ENCODE measurements at regions not wholly inside any gene's neighbourhood (a gene's known extent, or its start where the extent isn't known, plus 50 kb on each side); places are given as distances from the start of the nearest gene placed in this dataset.

- TF ChIP-seq POLR2AphosphoS5 (IDR thresholded peaks at IDR 0.05; ENCODE audit: low read depth, low read length): no peak
- no peak for TF ChIP-seq SPI1 (IDR thresholded peaks at IDR 0.05; ENCODE audit: low read depth, low read length)
- no peak for TF ChIP-seq TAF1 (IDR thresholded peaks at IDR 0.05; ENCODE audit: low read depth, low read length)
- no peak for TF ChIP-seq POU2F2 (IDR thresholded peaks at IDR 0.05; ENCODE audit: low read depth, low read length)
- no peak for TF ChIP-seq POLR2A (IDR thresholded peaks at IDR 0.05; ENCODE audit: low read depth, low read length)
- TF ChIP-seq PAX5 (IDR thresholded peaks at IDR 0.05; ENCODE audit: insufficient read depth, low read length, severe bottlenecking): no peak
- no peak for DNase-seq (ENCODE audit: insufficient read length, low spot score)
- FAIRE-seq: no peak
Measured at GRCh38 chr10:107665459-107665858, 501.0 kb upstream of the SORCS1 start.

DNA sequence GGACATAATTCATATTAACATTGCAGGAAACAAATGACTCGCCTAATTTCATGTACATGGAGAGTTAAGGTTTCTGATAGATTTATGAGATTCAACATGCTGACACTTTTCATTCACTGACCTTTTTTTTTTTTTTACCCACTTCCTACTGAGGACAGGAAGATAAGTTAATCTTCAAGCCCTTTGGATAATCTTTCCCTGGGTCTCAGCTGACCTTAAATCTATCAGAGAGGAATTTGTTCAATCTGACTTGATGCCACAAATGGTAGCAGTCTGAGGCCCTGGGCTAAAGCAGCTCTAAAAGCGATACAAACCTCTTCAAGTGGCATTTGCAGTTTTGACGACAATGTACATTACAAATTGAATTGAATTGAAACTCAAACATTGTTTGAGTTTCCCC, 493.3 kb upstream of the SORCS1 start:
- FAIRE-seq (no peak), DNase-seq (ENCODE audit: insufficient read length, low spot score) (no peak)
- TF ChIP-seq TAF1 (IDR thresholded peaks at IDR 0.05; ENCODE audit: low read depth, low read length) (no peak), POLR2AphosphoS5 (IDR thresholded peaks at IDR 0.05; ENCODE audit: low read depth, low read length) (no peak), PAX5 (IDR thresholded peaks at IDR 0.05; ENCODE audit: insufficient read depth, low read length, severe bottlenecking) (no peak), SPI1 (IDR thresholded peaks at IDR 0.05; ENCODE audit: low read depth, low read length) (no peak), POU2F2 (IDR thresholded peaks at IDR 0.05; ENCODE audit: low read depth, low read length) (no peak), POLR2A (IDR thresholded peaks at IDR 0.05; ENCODE audit: low read depth, low read length) (no peak)

DNA sequence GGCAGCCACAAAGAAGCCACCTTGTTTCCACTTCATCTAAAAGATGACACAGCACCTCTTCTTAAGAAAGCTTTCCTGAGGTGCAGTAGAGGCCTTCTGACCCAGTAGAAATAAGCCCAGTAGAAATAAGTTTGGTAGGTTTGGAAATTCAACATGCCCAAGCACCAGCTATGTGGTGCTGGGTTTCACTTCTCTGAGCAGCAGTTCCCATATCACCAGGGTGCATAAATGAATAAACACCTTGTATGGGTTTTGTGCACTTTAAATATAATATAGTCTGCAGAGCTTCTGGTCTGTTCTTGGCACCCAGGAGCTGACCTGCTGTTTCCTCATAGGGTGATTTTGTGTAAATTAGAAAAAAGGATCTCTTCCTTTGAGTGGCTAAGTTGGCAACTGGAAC, 492.4 kb upstream of the SORCS1 start:
- FAIRE-seq: no peak
- TF ChIP-seq POLR2A (IDR thresholded peaks at IDR 0.05; ENCODE audit: low read depth, low read length) (no peak), PAX5 (IDR thresholded peaks at IDR 0.05; ENCODE audit: insufficient read depth, low read length, severe bottlenecking) (no peak), POLR2AphosphoS5 (IDR thresholded peaks at IDR 0.05; ENCODE audit: low read depth, low read length) (no peak), SPI1 (IDR thresholded peaks at IDR 0.05; ENCODE audit: low read depth, low read length) (peak; percentile 60), POU2F2 (IDR thresholded peaks at IDR 0.05; ENCODE audit: low read depth, low read length) (no peak)

DNA sequence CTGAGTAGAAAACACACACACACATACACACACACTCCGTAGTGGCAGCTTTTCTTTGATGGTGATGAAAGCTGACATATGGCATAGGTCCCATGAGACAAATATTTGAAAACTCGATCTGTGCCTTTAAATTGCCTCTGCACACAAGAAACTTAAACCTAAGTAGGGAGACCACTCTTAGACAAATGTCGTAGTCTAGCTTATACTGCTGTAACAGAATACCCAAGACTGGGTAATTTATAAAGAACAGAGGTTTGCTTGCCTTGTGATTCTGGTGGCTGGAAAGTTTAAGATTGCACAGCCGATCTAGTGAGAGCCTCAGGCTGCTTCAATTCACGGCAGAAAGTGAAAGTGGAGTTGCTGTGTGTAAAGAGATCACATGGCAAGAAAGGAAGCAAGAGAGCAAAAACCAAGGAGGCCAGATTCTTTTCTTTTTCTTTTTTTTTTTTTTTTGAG, 489.4 kb upstream of the SORCS1 start:
- peak; percentile 92 for FAIRE-seq
- no peak for DNase-seq (ENCODE audit: insufficient read length, low spot score)
- TF ChIP-seq TAF1 (IDR thresholded peaks at IDR 0.05; ENCODE audit: low read depth, low read length) (peak; percentile 34; the same call in 1 of the 2 replicates), POLR2A (IDR thresholded peaks at IDR 0.05; ENCODE audit: low read depth, low read length) (no peak)

More for the DNA sequence above, 492.4 kb upstream of the SORCS1 start:
- no peak for DNase-seq (ENCODE audit: insufficient read length, low spot score)

DNA sequence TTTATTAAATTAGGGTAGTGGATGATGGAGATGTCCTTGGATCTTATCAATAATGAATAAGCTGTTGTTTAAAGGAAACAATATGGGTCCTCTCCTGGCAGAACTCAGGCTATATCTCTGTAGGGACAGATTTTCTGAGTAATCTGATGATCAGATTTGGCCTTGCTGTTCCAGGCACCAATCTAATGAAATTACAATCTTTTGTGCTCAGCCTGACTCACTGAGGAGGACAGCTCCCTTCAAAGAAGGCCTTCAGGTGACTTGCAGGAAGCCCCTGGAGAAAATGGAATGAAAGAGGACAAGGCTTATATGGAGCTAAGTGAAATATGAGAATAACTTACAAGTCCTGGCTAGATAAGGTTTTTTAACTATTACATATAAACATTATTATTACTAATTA, 486.4 kb upstream of the SORCS1 start:
- FAIRE-seq (no peak), DNase-seq (ENCODE audit: insufficient read length, low spot score) (no peak)
- TF ChIP-seq POLR2A (IDR thresholded peaks at IDR 0.05; ENCODE audit: low read depth, low read length) (no peak), POLR2AphosphoS5 (IDR thresholded peaks at IDR 0.05; ENCODE audit: low read depth, low read length) (no peak), TAF1 (IDR thresholded peaks at IDR 0.05; ENCODE audit: low read depth, low read length) (no peak), POU2F2 (IDR thresholded peaks at IDR 0.05; ENCODE audit: low read depth, low read length) (no peak), PAX5 (IDR thresholded peaks at IDR 0.05; ENCODE audit: insufficient read depth, low read length, severe bottlenecking) (no peak), SPI1 (IDR thresholded peaks at IDR 0.05; ENCODE audit: low read depth, low read length) (no peak)

DNA sequence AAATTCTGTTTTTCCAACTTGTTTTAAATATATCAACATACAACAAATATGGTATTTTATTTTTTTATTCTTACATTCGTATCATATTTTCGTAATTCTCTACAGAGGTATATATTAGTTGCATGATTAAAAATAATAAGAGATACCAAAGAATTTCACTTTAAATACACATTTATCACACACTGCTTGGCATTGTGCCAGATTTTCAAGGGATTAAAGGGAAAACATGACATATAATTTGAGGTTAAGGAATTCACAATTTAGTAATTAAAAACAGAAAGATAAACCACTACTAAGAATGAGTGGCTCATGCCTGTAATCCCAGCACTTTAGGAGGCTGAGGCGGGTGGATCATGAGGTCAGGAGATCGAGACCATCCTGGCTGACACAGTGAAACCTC, 484.7 kb upstream of the SORCS1 start:
- FAIRE-seq (no peak), DNase-seq (ENCODE audit: insufficient read length, low spot score) (no peak)
- TF ChIP-seq TAF1 (IDR thresholded peaks at IDR 0.05; ENCODE audit: low read depth, low read length): no peak
- no peak for TF ChIP-seq PAX5 (IDR thresholded peaks at IDR 0.05; ENCODE audit: insufficient read depth, low read length, severe bottlenecking)
- no peak for TF ChIP-seq POLR2AphosphoS5 (IDR thresholded peaks at IDR 0.05; ENCODE audit: low read depth, low read length)
- TF ChIP-seq POLR2A (IDR thresholded peaks at IDR 0.05; ENCODE audit: low read depth, low read length): no peak
- no peak for TF ChIP-seq POU2F2 (IDR thresholded peaks at IDR 0.05; ENCODE audit: low read depth, low read length)
- TF ChIP-seq SPI1 (IDR thresholded peaks at IDR 0.05; ENCODE audit: low read depth, low read length): no peak

- FAIRE-seq (peak; percentile 23), DNase-seq (ENCODE audit: insufficient read length, low spot score) (no peak)
- TF ChIP-seq POLR2A (IDR thresholded peaks at IDR 0.05; ENCODE audit: low read depth, low read length) (no peak), TAF1 (IDR thresholded peaks at IDR 0.05; ENCODE audit: low read depth, low read length) (no peak), SPI1 (IDR thresholded peaks at IDR 0.05; ENCODE audit: low read depth, low read length) (no peak), POU2F2 (IDR thresholded peaks at IDR 0.05; ENCODE audit: low read depth, low read length) (no peak), POLR2AphosphoS5 (IDR thresholded peaks at IDR 0.05; ENCODE audit: low read depth, low read length) (no peak), PAX5 (IDR thresholded peaks at IDR 0.05; ENCODE audit: insufficient read depth, low read length, severe bottlenecking) (no peak)
Measured at GRCh38 chr10:107647462-107647861, 483.0 kb upstream of the SORCS1 start.

GRCh38 chr10:107631876-107632275, 467.4 kb upstream of the SORCS1 start:
- no peak for DNase-seq (ENCODE audit: insufficient read length, low spot score)
- TF ChIP-seq PAX5 (IDR thresholded peaks at IDR 0.05; ENCODE audit: insufficient read depth, low read length, severe bottlenecking) (no peak), TAF1 (IDR thresholded peaks at IDR 0.05; ENCODE audit: low read depth, low read length) (no peak), POLR2A (IDR thresholded peaks at IDR 0.05; ENCODE audit: low read depth, low read length) (no peak), POU2F2 (IDR thresholded peaks at IDR 0.05; ENCODE audit: low read depth, low read length) (no peak), SPI1 (IDR thresholded peaks at IDR 0.05; ENCODE audit: low read depth, low read length) (no peak), POLR2AphosphoS5 (IDR thresholded peaks at IDR 0.05; ENCODE audit: low read depth, low read length) (no peak)
- FAIRE-seq: no peak

GRCh38 chr10:107626862-107627261, 462.4 kb upstream of the SORCS1 start:
- no peak for DNase-seq (ENCODE audit: insufficient read length, low spot score)
- TF ChIP-seq POLR2AphosphoS5 (IDR thresholded peaks at IDR 0.05; ENCODE audit: low read depth, low read length) (no peak), POLR2A (IDR thresholded peaks at IDR 0.05; ENCODE audit: low read depth, low read length) (no peak), POU2F2 (IDR thresholded peaks at IDR 0.05; ENCODE audit: low read depth, low read length) (no peak), TAF1 (IDR thresholded peaks at IDR 0.05; ENCODE audit: low read depth, low read length) (no peak), SPI1 (IDR thresholded peaks at IDR 0.05; ENCODE audit: low read depth, low read length) (no peak), PAX5 (IDR thresholded peaks at IDR 0.05; ENCODE audit: insufficient read depth, low read length, severe bottlenecking) (no peak)
- FAIRE-seq: no peak

GRCh38 chr10:107623292-107623691, 458.8 kb upstream of the SORCS1 start:
- no peak for DNase-seq (ENCODE audit: insufficient read length, low spot score)
- FAIRE-seq: no peak
- TF ChIP-seq POLR2AphosphoS5 (IDR thresholded peaks at IDR 0.05; ENCODE audit: low read depth, low read length) (no peak), POU2F2 (IDR thresholded peaks at IDR 0.05; ENCODE audit: low read depth, low read length) (no peak), TAF1 (IDR thresholded peaks at IDR 0.05; ENCODE audit: low read depth, low read length) (no peak), PAX5 (IDR thresholded peaks at IDR 0.05; ENCODE audit: insufficient read depth, low read length, severe bottlenecking) (no peak), POLR2A (IDR thresholded peaks at IDR 0.05; ENCODE audit: low read depth, low read length) (no peak), SPI1 (IDR thresholded peaks at IDR 0.05; ENCODE audit: low read depth, low read length) (no peak)
